Caki2 (cell line): ENCODE measurements at regions not wholly inside any gene's neighbourhood (a gene's known extent, or its start where the extent isn't known, plus 50 kb on each side); places are given as distances from the start of the nearest gene placed in this dataset.

Experiments used
- DNase-seq: peaks from one replicate; pipeline ENCODE4 v3.0.0-alpha.2; 2015; ENCODE audit warnings: low read depth
- in situ Hi-C: cut with HindIII; loops from 2 replicates; pipeline ENCODE4 v1.10.0; 2016; ENCODE audit warnings: low sequenced_read_pairs, low pct_unique_long_range_greater_than_20kb, mixed read lengths

DNA sequence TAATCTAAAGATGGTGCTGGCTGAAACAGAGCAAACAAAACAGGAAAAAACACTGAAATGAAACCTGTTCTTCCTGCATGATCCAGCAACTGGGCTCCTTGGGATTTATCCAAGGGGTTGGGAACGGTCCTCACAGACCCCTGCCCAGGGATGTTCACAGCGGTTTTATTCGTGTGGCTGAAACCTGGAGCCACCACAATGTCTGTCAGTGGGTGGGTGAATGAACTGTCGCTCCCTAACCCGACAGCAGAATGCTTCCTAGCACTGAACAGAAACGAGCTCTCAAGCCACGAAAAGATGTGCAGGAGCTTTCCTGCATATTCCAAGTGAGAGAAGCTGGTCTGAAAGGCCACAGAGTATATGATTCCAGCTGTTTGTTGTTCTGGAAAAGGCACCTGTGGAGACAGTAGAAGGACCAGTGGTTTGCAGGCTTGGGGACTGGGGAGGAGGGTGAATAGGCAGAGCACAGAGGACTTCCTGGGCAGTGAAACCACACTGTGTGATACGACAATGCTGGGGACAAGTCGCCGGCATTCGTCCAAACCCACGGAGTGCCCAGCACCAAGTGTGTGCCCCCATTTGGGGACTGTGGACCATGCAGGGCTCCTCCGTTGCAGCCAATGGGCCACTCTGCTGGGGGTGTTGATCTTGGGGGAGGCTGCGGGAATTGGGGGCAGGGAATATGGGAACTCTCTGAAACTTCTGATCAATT is 73.9 kb downstream of the TEX29 start:
- no peak for DNase-seq
- in situ Hi-C loops = no loop called here

DNA sequence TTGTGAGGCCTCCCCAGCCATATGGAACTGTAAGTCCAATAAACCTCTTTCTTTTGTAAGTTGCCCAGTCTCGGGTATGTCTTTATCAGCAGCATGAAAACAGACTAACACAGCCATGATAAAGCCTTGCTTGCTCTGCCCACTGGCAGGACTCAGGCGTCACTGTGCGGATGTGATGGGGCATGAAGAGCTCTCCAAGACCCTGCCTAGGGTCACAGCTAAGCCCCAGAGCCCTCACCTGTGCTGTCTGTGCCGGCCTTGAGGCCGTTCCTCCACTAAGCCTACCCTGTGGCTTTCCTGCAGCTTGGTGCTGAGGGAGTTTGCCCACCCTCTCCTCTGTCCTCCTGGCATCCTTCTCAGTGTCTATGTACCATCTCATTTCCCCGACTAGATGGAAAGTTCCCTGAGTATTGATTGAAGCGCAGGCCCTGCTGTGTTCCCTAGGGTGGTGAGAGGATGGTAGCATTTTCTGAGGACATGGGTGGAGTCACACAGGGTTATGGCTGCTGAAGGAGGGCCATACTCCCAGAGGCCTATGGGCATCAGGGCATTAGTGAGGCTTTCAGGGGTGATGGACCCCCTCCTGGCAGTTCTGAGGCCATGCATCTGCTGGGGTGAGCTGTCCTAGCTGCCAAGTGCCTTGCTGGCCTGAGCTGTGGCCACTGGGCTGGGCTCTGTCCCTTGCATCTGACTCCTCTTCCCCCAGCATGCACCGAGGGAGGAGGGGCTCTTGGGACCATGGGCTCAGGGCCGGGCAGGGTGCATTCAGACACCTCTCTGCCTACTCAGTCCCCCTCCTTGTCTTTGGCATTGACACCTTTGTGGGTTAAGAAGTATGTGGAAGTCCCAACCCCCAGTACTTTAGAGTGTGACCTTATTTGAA is 75.3 kb downstream of the TEX29 start:
- in situ Hi-C loops = no loop called here
- DNase-seq = no peak

DNA sequence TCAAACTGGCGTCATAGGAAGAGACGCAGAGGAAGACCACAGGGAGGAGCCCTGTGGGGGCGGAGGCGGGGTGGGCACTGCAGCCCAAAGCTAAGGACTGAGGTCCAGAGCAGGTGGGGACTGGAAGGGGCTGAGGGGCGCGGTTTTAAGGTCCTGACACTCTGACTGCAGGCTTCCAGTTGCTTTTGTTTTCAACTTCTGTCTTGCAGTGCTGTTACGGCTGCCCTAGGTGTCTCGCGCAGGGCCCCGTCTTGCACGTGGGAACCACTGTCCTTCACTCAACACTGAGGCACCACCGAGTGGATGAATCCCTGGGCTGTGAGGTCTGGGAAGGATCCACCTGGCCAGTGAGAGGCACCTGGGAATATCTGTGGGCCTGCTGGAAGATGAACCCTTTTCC is 76.0 kb downstream of the TEX29 start:
- in situ Hi-C loops = no loop called here

DNA sequence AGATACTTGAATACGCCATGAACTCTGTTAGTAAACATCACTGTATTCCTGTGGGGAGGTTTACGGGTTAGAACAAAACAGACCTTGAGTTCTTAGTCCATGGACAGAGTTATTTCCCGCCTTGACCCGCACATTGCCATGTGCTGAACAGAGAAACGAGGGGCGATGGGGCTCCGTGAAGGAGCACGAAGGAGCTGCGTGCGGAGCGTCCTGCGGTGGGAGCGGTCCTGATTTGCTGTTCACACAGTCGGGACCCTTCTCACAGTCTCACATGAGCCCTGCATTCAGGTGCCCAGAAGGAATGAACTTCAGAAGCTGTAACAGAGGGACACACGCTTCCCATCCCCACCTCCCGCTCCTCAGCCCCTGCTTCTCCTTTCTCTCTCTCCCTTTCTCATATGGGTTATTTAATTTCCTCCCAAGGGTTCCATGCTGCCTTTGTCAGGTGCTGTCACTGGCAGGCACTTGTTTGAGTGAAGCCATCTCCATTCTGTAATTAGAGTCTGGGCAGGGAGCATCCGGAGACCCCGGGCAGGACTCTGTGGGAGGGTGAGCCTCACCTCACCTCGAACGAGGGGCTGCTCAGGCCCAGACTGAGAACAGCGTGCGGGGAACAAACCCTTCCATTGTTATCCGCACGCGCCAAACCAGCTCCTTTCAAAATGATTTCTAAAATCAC is 76.9 kb downstream of the TEX29 start:
- in situ Hi-C loops = no loop called here

More for the DNA sequence above, 76.0 kb downstream of the TEX29 start:
- DNase-seq = no peak

DNA sequence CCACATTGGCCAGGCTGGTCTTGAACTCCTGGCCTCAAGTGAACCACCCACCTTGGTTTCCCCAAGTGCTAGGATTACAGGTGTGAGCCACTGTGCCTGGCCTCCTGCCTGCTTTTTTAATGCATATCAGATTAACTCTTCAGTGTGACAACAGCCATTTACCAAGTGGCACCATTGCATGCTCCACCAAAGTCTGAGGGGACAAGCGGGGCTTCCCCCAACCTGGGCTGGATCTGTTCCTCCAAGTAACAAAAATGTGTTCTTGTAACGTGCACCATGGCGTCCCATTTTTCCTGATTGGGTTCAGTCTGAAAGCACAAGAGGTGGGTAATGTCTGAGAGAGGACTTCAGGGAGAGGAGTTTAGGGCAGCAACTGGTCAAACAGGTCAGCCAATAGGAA is 77.8 kb downstream of the TEX29 start:
- in situ Hi-C loops = no loop called here
- no peak for DNase-seq

More for the DNA sequence above, 76.9 kb downstream of the TEX29 start:
- no peak for DNase-seq

DNA sequence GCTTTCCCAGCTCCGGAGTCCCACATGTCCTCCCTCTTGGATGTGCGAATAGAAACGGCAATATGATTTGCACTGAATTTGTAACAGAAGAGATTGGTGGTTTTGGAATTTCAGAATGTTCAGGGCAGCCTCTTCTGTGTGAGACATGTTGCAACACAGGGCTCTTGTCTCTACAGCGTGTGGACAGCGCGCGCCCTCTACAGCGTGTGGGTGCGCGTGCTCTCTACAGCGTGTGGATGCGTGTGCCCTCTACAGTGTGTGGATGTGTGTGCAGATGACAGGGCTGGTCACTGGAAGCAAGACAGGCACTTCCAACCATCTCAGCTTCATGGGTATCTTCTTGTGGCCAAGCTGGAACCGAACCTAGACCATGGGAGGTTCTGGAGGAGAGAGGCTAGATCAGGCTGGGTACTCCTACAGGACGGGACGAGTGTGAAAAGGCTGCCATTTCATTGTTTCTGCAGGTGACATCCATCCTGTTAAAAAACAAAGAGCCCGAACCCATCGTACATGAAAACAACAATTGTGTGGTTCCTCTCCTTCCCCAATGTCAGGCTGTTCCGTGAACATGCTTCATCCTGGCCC is 78.4 kb downstream of the TEX29 start:
- in situ Hi-C loops = no loop called here

DNA sequence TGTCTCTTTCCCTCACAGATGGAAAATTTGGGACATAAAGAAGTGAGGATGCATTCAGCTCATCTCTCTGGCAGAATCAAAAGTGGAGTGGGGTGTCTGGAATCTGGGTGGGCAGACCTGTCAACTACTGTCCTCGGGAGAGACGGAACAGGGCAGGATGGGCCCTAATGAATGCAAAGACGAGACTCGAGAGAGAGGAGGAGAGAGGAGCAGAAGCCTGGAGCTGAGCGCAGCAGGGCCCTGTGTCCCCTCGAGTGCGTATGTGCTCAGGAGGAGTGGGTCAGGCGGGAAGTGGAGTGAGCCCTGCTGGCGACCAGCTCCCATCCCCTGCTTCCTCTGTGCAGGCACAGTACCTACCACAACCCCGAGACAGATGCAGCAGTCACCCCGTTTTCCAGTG is 78.9 kb downstream of the TEX29 start:
- no peak for DNase-seq
- in situ Hi-C loops = no loop called here

More for the DNA sequence above, 78.4 kb downstream of the TEX29 start:
- DNase-seq = no peak

DNA sequence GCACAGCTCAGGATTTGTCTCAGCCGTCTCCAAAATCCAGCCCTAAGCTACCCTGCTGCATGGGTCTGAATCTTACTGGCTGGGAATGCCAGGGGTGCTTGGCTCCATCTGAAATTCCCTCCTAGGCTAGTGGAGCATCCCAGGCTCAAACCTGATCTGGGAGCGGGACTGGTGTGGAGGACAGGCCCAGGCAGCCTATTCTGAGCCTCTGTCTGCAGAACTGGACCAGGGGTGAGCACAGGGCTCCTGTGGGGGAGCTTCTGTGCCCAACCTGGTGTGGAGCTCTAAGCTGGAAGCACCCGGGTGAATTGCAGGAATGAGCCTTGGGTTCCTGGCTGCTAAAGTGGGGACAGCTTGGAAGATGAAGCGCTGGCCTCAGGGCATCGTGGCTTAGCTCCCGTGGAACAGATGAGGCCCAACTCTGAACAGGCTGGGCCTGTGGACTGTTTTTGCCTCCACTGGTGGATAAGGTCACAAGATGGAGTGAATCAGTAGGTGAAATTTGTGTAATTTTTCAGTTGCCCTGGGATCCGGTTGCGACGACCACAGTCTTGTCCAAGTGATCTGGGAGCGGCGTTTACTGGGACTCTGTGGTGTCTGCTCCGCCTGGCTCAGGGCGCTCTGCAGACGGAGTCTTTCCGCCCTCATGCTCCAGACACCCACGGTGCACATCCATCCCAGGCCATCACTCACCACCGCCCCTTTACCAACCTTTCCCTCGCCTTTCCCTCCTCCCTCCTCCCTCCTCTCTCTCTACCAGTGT is 79.5 kb downstream of the TEX29 start:
- DNase-seq = no peak
- in situ Hi-C loops = no loop called here

DNA sequence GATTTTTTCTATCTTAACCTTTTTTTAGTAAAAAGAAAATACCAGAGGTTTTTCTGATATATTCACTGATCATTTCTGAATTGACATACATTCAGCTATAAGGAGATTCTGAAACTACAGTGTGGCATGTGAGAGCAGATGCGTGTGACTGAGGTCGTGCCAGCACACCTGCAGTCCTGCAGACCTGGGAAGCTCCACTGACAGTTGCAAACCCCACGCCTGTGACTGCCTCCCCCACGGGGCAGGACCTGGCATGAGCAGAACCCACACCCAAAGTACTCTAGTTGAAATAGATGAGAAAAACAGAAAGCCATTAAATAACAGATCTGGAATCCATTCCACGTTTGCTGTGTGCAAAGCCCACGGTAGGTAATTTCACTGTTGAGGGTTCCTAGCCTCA is 80.7 kb downstream of the TEX29 start:
- no peak for DNase-seq
- in situ Hi-C loops = no loop called here

DNA sequence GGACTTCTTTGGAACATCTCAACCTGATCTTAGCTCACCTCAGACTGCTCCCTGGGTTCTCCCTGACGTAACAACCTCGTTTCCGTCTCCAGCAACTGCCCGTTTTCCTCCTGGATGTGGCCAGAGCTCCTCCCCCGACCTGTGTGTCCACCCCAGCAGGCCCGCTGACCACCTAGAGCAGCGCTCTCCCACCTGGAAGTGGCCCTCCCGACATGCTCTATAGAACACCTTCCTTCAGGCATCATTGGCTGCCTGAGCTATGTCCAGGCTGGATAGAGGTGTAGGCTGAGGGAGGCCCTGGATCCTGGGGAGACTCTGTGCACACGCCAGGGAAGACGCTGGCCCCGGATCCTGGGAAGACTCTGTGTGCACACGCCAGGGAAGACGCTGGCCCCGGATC is 81.3 kb downstream of the TEX29 start:
- no peak for DNase-seq
- in situ Hi-C loops = no loop called here

DNA sequence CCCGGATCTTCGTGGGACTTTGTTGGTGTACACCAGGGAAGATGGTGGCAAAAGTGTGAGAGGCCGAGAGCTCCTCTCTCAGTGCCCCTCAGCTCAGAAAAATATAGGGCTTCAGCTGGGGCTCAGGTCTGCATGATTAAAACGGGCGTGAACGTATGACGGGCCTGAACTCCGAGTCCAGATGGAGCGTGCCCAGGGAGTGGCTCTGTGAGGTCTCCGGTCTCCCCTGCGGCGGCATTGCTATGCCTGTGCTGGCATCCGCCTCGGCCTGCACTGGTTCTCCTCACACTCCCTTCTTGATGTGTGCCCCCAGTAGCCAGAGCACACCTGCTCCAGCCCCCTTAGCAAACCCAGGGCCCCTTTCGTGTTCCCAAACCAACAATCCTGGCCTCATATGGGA is 82.0 kb downstream of the TEX29 start:
- in situ Hi-C loops = no loop called here
- no peak for DNase-seq

DNA sequence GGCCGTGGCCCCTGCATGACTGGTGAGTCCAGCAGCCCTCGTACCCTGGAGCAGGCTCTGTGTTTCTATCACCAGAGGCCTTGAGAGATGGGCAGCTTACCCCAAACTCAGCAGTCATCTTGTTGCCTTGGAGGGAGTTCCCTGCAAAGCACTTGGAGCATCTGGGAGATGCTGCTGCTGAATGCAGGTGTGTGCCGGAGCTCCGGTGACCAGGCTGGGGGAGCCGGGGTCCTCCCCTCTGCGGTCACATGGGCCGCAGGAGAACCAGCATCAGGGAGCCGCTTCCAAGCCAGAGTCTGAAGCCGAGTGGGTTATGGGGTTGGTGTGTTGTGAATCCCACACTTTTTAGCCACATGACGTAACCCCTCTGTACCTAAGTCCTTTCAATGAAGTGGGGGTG is 82.8 kb downstream of the TEX29 start:
- no peak for DNase-seq
- in situ Hi-C loops = no loop called here

DNA sequence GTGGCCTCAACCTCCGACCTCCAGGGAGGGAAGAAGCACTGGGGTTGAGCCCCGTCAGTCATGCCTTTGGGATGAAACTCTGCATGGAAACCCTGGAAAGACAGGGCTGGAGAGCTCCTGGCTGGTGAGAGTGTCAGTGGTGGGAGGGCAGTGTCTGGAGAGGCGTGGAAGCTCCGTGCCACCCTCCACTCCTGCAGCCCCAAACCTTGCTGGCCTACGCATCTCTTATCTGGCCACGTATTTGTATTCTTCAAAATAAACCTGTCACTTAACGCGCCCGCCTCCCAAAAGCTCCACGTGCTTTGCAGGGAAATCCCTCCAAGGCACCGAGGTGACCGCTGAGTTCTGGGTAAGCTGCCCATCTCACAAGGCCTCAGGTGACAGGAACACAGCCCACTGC is 84.3 kb downstream of the TEX29 start:
- in situ Hi-C loops = no loop called here
- DNase-seq = no peak

DNA sequence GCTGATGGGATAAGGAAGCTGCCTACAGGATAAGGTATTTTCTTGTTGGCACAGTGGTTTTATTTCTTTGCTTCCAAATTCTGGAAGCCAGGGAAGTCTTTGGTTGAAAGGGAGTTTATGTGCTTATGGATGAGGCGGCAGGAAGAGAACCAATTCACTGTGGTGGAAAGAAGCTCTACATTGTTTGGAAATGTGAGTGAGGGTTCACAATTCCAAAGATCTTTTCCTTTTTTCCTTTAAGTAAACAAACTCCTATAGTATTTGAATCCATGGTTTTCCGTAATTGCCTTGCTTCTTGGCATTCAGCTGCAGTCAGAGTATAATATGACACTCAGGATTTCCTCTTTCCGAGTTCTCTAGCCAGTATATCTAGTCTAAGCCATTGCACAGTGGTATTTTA is 86.2 kb downstream of the TEX29 start:
- in situ Hi-C loops = no loop called here
- no peak for DNase-seq

DNA sequence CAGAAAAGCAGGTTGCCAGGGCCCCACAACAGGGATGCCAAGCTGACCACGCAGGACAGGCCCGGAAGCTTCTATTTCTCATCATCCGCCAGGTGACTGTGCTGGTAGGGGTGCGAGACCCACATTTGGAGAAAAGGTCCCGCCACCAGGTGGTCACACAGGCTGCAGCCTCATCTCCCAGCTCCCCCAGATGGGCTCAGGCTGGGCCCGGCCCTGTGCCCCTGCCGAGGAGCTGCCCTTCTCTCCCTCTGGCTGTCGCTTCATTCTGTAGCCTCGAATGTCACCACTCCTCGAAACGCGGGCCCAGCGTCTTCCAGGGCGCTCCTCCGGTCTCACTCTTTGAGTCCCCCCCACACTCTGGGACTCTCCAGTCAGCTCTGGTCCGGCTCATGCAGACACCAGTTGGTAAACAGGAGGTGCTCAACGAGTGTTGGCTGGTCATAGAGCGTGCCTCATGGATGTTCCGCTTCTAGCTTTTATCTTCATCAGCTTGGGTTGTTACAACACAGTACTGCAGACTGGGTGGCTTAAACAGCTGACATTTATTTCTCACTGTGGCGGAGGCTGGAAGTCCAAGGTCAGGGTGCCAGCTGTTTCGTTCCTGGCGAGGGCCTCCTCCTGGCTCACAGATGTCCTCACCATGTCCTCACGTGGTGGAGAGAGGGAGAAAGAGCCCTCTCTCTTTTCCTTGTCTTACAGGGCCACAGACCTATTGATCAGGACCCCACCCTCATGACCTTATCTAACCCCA is 87.1 kb downstream of the TEX29 start:
- in situ Hi-C loops = no loop called here
- DNase-seq = no peak

DNA sequence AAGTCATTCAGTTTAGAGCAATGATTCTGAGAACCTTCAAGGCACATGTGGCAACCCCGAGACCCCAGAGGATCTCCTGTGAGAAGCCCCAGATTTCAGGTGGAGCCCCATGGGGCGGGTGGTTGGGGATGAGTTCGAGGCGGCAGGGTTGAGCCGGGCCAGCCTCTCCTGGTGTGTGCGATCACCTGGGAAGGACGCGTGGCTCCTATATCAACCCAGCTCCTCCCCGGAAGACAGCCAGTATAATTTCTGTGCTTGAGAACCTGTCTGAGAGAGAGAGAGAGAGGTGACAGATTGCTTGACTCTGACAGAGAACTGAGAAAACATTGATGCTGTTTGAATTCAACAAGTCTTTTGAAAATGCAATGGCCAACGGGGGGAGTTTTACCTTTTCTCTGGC is 89.0 kb downstream of the TEX29 start:
- DNase-seq = no peak
- in situ Hi-C loops = no loop called here

DNA sequence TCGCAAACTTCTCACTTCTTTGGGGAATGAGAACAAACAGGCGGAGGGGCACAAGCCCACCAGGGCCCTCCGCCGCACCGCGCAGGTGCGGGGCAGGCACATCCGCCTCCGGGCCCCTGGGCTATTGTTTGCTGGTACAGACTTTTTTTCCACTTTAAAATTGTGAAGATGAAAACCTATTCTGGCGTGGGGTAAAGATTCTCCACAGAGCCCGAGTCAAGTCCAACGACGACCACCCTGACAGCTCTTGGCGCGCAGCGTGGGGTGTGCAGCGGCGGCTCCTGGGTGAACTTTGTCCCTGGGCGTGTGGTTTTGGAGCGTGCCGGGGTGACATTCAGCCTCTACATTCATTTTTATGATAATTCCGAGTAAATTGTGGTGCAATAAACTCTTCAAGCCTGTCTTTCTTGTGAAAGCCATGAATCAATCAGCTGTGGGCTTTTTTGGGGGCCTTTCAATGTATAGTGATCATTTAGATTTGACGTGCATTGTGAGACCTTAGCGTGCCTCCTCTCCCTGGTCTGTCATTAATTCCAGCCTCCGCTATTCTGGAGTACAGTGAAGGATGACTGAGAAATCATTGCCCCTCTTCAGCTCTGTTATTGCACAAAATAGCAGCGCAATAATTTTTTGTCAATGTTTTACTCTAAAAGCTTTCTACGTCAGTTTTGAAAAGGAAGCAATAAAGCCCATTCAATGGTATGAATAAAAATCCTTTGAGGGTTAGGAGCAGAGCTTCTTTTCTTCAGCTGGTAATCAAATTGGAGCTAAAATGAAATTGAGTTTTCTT is 90.0 kb downstream of the TEX29 start:
- in situ Hi-C loops = no loop called here
- no peak for DNase-seq
